ENCODE measurements at regions not wholly inside any gene's neighbourhood (a gene's known extent, or its start where the extent isn't known, plus 50 kb on each side); places are given as distances from the start of the nearest gene placed in this dataset.

GRCh38 chr6:166737261-166737660 lies 110.2 kb upstream of the RPS6KA2 start:
- TF ChIP-seq POLR2AphosphoS5 (IDR thresholded peaks at IDR 0.05) (no peak), POLR2A (IDR thresholded peaks at IDR 0.05) (no peak), EP300 (IDR thresholded peaks at IDR 0.05) (no peak)
- TF ChIP-seq, protein P1, sequence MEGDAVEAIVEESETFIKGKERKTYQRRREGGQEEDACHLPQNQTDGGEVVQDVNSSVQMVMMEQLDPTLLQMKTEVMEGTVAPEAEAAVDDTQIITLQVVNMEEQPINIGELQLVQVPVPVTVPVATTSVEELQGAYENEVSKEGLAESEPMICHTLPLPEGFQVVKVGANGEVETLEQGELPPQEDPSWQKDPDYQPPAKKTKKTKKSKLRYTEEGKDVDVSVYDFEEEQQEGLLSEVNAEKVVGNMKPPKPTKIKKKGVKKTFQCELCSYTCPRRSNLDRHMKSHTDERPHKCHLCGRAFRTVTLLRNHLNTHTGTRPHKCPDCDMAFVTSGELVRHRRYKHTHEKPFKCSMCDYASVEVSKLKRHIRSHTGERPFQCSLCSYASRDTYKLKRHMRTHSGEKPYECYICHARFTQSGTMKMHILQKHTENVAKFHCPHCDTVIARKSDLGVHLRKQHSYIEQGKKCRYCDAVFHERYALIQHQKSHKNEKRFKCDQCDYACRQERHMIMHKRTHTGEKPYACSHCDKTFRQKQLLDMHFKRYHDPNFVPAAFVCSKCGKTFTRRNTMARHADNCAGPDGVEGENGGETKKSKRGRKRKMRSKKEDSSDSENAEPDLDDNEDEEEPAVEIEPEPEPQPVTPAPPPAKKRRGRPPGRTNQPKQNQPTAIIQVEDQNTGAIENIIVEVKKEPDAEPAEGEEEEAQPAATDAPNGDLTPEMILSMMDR (IDR thresholded peaks at IDR 0.05): no peak
